ENCODE measurements at regions not wholly inside any gene's neighbourhood (a gene's known extent, or its start where the extent isn't known, plus 50 kb on each side); places are given as distances from the start of the nearest gene placed in this dataset.
"Not testable (repeated sequence)": the region's sequence is repeated elsewhere in the genome, so short reads cannot be mapped to it uniquely, and the experiment has no call there.

GRCh38 chr10:63783882-63784281, 262.7 kb downstream of the REEP3 start:
- no peak for DNase-seq (ENCODE audit: low spot score)

DNA sequence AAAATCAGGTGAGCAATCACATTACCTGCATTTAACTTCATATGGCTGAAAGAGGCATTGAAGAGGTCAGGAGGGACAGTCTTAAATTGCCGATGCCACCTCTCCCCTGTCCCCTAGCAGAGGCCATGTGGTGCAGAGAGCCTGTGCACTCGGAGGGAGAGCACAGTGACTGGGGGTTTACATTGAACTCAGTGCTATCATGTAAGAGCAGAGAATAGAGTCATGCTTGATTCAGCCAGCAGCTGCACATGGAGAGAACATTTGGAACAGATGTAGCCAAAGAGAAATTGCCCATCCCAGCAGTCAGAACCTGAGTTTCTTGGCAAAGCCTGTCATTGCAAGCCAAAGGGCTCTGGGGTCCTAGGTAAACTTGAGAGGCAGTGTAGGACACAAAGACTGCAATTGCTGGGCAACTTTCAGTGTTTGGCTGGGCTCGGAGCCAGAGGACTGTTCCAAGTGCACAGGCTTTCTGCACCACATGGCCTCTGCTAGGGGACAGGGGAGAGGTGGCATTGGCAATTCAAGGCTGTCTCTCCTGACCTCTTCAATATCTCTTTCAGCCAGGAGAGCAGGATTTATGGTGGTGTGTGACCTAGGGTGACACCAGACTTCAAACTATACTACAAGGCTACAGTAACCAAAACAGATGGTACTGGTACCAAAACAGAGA, 267.1 kb downstream of the REEP3 start:
- no peak for DNase-seq (ENCODE audit: low spot score)

- DNase-seq (ENCODE audit: low spot score) = no peak
Observed at GRCh38 chr10:63795094-63795860, 274.1 kb downstream of the REEP3 start.

DNA sequence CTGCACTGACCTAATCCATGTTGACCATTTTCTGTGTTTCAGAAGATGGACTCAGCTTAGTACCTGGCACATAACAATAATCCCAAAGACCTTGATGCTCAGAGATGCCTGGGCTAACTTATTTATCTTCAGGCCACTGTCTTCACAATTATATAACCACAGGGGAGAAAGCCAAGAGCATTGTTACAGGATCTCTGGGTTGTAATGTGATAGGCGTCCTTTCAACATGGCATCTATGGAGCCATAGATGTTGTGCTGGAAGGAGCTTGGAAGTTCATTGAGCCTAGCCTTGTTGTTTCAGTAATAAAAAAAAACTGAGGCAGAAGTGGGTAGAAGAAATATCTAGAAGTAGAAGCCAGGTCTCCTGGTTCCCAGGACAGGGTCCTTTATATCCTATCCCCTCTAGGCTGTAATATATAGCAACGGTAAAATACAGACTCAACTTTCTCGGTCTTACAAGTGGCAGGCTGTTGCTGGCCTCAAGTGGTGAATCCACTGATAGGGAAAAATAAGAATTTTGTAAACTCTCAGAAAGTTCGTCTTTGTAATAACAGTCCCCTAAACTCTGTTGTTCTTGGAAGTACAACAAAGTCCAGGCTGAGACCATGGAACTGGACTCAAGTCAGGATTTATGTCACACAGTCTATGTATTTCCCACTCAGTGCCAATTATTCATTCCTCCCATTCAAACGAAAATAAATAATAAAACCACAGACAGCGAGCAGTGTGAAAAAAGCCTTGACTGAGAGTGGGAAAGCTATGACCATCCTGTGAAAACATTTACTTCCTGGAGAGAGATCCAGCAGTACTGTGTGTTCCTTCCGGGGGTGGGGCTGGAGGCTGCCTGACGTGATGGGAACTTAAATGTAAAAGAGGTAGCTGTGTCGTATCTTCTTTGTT, 277.6 kb downstream of the REEP3 start:
- peak; percentile 8 for DNase-seq (ENCODE audit: low spot score)

DNA sequence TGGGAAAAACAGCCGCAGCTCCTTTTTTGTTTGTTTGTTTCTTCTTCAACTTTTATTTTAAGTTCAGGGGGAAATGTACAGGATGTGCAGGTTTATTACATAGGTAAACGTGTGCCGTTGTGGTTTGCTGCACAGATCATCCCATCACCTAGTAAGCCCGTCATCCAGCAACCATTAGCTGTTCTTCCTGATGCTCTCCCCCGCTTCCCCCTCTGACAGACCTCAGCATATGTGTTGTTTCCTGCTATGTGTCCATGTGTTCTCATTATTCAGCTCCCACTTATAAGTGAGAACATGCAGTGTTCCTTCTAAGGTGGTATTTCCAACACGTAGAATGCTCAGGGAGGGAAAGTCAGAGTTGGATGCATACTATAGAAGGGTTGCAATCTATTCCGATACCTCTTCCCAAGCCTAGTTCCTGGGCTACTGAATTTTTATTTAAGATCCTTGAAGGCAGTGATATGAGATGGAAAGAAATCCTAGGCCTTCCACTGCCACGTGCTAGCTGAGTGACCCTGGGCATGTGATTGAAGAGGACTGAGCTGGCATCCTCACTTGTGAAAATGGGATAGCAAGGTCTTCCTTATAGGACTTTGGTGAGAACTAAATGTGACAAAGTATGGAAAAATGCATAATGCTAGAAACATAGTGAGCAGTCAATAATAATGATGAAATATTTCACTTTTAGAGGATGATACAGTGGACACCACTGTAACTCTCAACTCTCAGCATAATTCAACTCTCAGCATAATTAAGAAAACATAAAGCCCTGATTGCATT, 278.5 kb downstream of the REEP3 start:
- no peak for DNase-seq (ENCODE audit: low spot score)

GRCh38 chr10:63801166-63801565, 280.0 kb downstream of the REEP3 start:
- no peak for DNase-seq (ENCODE audit: low spot score)

DNA sequence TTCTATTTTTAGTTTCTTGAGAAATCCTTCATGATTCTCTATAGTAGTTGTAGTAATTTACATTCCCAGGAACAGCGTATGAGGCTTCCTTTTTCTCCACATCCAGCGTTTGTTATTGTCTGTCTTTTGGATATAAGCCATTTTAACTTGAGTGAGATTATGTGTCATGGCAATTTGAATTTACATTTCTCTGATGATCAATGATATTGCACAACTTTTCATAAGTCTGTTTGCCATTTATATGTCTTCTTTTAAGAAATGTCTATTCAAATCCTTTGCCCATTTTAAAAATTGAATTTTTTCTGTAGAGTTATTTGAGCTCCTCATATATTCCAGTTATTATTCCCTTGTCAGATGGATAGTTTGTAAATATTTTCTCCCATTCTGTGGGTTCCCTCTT, 285.1 kb downstream of the REEP3 start:
- no peak for DNase-seq (ENCODE audit: low spot score)

- no peak for DNase-seq (ENCODE audit: low spot score)
Observed at GRCh38 chr10:63812501-63812900, 291.3 kb downstream of the REEP3 start.

- peak; percentile 79 for DNase-seq (ENCODE audit: low spot score)
Observed at GRCh38 chr10:63819753-63820329, 298.6 kb downstream of the REEP3 start.

GRCh38 chr10:63822496-63822895, 301.3 kb downstream of the REEP3 start:
- no peak for DNase-seq (ENCODE audit: low spot score)

DNA sequence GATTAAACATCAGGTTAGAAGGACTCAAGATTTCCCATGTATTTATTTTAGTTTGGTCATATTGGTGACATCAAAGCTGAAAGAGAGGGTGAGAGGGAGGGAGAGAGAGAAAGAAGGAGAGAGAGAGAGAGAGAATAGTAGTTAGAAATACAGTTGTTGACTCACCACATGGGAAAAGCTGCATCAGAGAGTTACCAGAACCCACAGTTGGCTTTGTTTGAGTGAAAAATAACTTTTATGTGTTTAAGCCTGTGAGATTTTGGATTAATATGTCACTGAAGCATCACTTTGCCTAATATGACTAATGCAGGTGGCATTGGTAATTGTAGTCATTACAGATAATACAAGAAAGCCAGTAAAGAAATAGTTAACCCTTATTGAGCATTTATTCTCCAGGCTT, 303.9 kb downstream of the REEP3 start:
- no peak for DNase-seq (ENCODE audit: low spot score)

- DNase-seq (ENCODE audit: low spot score) = no peak
Observed at GRCh38 chr10:63825766-63826165, 304.6 kb downstream of the REEP3 start.

- DNase-seq (ENCODE audit: low spot score) = not testable (repeated sequence)
Observed at GRCh38 chr10:63827018-63827417, 305.8 kb downstream of the REEP3 start.

DNA sequence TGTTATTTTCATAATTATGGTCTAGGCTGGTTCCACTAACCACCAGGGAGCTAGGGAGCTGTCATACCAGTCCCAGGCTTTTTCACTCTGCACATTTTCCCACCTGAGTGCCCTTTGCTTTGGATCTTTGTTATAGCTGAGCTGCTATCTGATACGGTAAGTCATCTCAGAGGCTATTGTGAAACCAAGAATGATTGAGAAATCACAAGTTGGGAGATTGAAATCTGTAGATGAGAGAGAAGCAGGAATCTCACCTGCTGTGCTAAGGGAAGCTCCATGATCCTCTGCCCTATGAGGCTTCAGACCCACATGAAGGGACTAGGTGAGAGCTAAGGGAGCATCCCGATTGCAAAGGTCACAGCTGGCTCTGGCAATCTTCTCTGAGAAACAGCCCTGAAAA, 307.8 kb downstream of the REEP3 start:
- DNase-seq (ENCODE audit: low spot score) = no peak

- no peak for DNase-seq (ENCODE audit: low spot score)
Observed at GRCh38 chr10:63829573-63830149, 308.5 kb downstream of the REEP3 start.

DNA sequence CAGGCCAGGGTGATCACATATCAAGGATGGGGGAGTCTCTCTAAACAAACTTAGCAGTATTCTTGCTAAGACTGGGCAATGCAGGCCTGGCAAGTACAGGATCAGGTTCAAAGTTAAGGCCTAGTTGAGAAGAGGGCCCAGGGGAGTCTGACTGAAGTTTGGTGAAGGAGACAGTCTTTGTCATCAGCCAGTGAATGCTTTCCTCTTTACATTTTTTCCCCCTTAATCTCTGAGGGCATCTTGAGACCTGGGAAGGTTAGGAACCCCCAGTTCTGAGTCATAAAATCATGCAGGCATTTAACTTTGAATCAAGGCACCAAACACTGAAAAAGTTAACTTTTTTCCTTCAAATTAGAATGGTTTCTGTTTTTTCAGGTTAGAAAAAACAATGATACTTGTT, 311.5 kb downstream of the REEP3 start:
- DNase-seq (ENCODE audit: low spot score) = no peak

DNA sequence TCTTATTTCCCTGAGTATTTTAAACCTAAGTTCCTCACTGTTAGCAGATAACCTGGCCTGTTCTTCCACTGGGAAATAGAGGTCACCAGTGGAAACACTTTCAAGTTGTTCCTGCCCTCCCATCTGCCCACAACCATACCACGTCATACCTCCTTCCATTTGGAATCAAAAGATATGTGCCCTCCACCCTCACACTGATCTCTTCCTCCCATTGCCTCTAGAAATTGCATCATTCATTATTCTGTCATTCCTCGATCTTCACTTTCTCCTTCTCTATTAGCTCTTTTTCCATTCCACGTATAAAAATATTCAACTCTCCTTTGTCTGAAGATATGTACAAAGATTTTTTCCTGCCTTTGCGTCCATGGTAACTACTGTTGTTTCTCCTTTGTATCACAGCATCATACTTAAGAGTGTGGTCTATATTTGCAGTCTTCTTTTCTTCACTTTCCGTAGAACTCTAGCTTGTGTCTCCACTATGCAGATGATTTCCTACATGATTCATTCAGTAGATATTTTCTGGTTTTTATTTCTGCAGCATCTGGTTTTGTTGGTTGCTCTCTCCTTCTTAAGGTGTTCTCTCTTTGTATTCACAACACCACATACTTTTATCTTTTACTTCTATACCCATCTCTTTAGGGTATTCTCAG, 312.3 kb downstream of the REEP3 start:
- no peak for DNase-seq (ENCODE audit: low spot score)

GRCh38 chr10:63836666-63837442, 315.7 kb downstream of the REEP3 start:
- DNase-seq (ENCODE audit: low spot score) = no peak

GRCh38 chr10:63841761-63842160, 320.6 kb downstream of the REEP3 start:
- DNase-seq (ENCODE audit: low spot score) = no peak

DNA sequence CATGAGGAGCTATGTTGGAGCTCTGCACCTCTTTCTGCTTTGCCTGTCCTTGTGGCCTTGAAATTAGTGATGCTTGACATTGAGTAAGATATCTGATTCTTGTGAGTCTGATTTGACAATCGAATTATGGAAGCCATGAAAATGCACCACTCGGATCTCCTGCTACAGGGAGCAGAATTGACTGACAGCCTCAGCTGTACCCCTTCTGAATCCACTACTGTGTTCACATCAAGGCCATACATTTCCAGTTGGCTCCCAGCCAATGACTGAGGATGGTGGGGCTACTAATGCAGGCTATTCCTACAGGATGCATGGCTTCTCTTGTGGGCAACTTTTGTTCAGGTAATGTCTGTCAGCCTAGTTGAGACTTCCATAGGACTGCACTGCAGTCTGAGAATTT, 321.9 kb downstream of the REEP3 start:
- DNase-seq (ENCODE audit: low spot score) = no peak

Data from Ammon's horn (tissue), 1 donor.